Keratinocyte (primary cell): ENCODE measurements at regions not wholly inside any gene's neighbourhood (a gene's known extent, or its start where the extent isn't known, plus 50 kb on each side); places are given as distances from the start of the nearest gene placed in this dataset.

Experiments
- EZH2 ChIP-seq: IDR thresholded peaks from one replicate; pipeline ENCODE4 v1.6.1; 2012; ENCODE audit warnings: inconsistent platforms, mild to moderate bottlenecking, low read length, moderate library complexity
- TF ChIP-seq, protein P1 (sequence below), 3 experiments: IDR thresholded peaks in 1 of 3; conservative IDR thresholded peaks in 1 of 3; optimal IDR thresholded peaks in 1 of 3; 2 replicates in 2 of 3; 3 replicates in 1 of 3; pipeline versions ENCODE3 to v1.5.1; 2011; ENCODE audit warnings: low read length in 3 of 3, mild to moderate bottlenecking in 3 of 3, moderate library complexity in 2 of 3, control low read depth in 1 of 3, inconsistent platforms in 1 of 3; ENCODE audit not compliant: insufficient read depth in 2 of 3; ENCODE audit errors: extremely low read depth in 1 of 3

- TF ChIP-seq, protein P1, sequence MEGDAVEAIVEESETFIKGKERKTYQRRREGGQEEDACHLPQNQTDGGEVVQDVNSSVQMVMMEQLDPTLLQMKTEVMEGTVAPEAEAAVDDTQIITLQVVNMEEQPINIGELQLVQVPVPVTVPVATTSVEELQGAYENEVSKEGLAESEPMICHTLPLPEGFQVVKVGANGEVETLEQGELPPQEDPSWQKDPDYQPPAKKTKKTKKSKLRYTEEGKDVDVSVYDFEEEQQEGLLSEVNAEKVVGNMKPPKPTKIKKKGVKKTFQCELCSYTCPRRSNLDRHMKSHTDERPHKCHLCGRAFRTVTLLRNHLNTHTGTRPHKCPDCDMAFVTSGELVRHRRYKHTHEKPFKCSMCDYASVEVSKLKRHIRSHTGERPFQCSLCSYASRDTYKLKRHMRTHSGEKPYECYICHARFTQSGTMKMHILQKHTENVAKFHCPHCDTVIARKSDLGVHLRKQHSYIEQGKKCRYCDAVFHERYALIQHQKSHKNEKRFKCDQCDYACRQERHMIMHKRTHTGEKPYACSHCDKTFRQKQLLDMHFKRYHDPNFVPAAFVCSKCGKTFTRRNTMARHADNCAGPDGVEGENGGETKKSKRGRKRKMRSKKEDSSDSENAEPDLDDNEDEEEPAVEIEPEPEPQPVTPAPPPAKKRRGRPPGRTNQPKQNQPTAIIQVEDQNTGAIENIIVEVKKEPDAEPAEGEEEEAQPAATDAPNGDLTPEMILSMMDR (optimal IDR thresholded peaks at IDR 0.05 in 1 of 3, IDR thresholded peaks at IDR 0.05 in 1 of 3, conservative IDR thresholded peaks at IDR 0.05 in 1 of 3; ENCODE audit: extremely low read depth in 1 of 3, insufficient read depth in 2 of 3, low read length in 3 of 3): no peak
- TF ChIP-seq EZH2: no peak
Observed at GRCh38 chr1:25061261-25061995, 131.4 kb upstream of the RUNX3 start.
